ENCODE measurements at regions not wholly inside any gene's neighbourhood (a gene's known extent, or its start where the extent isn't known, plus 50 kb on each side); places are given as distances from the start of the nearest gene placed in this dataset.

- DNase-seq = no peak
These were observed 247.6 kb upstream of the CNKSR2 start for GRCh38 chrX:21126661-21127060.

GRCh38 chrX:21131346-21131745 lies 242.9 kb upstream of the CNKSR2 start:
- DNase-seq = no peak

- no peak for DNase-seq
These were observed 242.4 kb upstream of the CNKSR2 start for GRCh38 chrX:21131786-21132185.

- DNase-seq = no peak
These were observed 241.4 kb upstream of the CNKSR2 start for GRCh38 chrX:21132686-21133393.

GRCh38 chrX:21150208-21150607 lies 224.0 kb upstream of the CNKSR2 start:
- DNase-seq = no peak

GRCh38 chrX:21151051-21151450 lies 223.2 kb upstream of the CNKSR2 start:
- no peak for DNase-seq

- no peak for DNase-seq
These were observed 221.2 kb upstream of the CNKSR2 start for GRCh38 chrX:21153033-21153432.

- DNase-seq = no peak
These were observed 220.7 kb upstream of the CNKSR2 start for GRCh38 chrX:21153503-21153902.

GRCh38 chrX:21155916-21156315 lies 218.3 kb upstream of the CNKSR2 start:
- DNase-seq = no peak

- DNase-seq = no peak
These were observed 217.6 kb upstream of the CNKSR2 start for GRCh38 chrX:21156632-21157031.

GRCh38 chrX:21158678-21159077 lies 215.5 kb upstream of the CNKSR2 start:
- no peak for DNase-seq

- no peak for DNase-seq
These were observed 207.8 kb upstream of the CNKSR2 start for GRCh38 chrX:21166272-21166982.

- no peak for DNase-seq
These were observed 207.2 kb upstream of the CNKSR2 start for GRCh38 chrX:21167011-21167410.

GRCh38 chrX:21167494-21167893 lies 206.7 kb upstream of the CNKSR2 start:
- no peak for DNase-seq

- DNase-seq = no peak
These were observed 205.6 kb upstream of the CNKSR2 start for GRCh38 chrX:21168401-21169160.

GRCh38 chrX:21171181-21171580 lies 203.0 kb upstream of the CNKSR2 start:
- no peak for DNase-seq

- no peak for DNase-seq
These were observed 199.8 kb upstream of the CNKSR2 start for GRCh38 chrX:21174439-21174838.

GRCh38 chrX:21176921-21177571 lies 197.2 kb upstream of the CNKSR2 start:
- no peak for DNase-seq

GRCh38 chrX:21181232-21181853 lies 192.9 kb upstream of the CNKSR2 start:
- DNase-seq = no peak

- no peak for DNase-seq
These were observed 181.0 kb upstream of the CNKSR2 start for GRCh38 chrX:21193196-21193595.

GRCh38 chrX:21194526-21194925 lies 179.7 kb upstream of the CNKSR2 start:
- no peak for DNase-seq

- DNase-seq = no peak
These were observed 167.1 kb upstream of the CNKSR2 start for GRCh38 chrX:21207080-21207479.
